ENCODE measurements at regions not wholly inside any gene's neighbourhood (a gene's known extent, or its start where the extent isn't known, plus 50 kb on each side); places are given as distances from the start of the nearest gene placed in this dataset.

DNA sequence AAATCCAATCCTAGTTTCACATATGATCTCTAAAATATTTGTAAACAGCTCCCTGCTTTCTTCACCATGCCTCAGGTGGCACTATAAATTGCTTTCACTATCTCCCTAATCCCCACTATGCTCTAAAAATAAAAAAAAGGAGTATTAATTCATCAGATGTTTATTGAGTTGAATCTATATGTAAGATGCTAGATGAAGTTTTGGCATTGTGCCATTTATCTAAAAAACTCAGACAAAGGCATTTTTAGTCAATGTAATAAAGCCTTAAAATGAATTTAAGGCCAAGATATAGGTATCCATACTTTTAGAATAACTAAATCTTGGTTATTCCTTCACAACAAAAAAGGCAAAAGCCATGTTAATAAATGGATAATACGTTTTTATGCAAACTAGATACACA is 373.9 kb downstream of the ETS1 start:
- no peak for DNase-seq

DNA sequence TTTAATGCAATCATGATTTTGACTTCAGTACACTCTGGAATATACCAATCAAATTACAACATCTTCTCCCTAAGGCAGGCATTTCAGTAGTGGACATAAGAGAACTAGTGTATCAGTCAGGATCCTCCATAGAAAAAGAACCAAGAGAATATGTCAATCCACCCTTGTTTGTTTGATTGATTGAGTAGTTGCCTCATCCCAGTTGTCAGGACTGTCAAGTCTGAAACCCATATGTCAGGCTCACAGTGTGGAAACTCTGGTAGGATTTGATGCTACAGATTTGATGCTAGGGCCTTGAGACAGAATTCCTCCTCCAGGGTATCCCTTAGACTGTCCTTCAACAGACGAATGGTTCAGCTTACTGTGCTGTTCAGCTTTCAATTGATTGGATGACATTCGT is 375.0 kb downstream of the ETS1 start:
- no peak for DNase-seq

DNA sequence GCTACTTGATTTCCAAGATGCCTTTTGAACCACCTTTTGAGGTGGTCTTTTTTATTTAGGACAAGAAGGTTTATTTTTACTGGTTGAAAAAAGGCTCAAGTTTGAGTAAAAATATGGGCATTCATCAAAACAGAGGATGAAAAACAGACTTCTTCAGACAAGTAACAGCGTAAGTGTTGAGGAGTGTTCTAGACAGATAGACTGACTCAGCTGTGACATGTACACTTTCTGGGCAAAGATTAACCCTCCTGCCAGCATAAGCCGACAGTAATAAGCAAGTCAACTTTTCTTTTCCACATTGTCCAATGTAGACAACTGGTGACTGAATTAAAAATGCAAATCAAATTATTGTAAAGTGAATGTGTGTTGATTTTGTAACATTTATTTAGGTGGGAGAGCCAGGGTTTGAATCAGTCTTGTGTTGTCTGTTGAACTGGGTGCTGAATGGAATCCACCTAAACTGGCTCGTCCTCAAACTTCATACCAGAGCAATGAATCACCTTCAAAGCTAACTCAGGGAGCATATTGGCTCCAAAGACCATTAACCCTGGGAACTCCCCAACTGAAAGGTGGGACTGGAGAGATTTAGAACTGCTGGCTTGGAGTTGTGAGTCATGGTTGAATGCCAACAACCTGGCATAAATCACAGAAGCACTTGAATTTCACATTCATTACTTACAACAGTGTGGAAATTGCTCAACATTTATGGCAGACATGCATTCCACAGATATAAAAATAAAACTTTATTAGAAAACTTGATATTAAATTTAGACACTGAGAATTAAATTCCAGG is 377.0 kb downstream of the ETS1 start:
- DNase-seq = no peak

DNA sequence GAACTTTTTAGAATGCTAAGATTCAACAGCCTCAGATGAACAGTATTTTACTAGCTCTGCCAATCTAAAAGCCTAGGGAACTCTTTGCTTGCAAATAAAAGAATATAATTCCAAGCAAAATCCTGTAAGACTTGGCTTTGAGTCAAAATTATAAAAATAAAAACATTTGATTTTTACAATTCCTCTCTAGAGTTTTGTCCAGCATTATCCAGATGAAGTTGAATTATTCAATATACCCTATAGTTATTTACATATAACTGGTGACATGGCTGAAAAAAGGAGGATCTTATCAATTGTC is 378.3 kb downstream of the ETS1 start:
- DNase-seq = no peak

DNA sequence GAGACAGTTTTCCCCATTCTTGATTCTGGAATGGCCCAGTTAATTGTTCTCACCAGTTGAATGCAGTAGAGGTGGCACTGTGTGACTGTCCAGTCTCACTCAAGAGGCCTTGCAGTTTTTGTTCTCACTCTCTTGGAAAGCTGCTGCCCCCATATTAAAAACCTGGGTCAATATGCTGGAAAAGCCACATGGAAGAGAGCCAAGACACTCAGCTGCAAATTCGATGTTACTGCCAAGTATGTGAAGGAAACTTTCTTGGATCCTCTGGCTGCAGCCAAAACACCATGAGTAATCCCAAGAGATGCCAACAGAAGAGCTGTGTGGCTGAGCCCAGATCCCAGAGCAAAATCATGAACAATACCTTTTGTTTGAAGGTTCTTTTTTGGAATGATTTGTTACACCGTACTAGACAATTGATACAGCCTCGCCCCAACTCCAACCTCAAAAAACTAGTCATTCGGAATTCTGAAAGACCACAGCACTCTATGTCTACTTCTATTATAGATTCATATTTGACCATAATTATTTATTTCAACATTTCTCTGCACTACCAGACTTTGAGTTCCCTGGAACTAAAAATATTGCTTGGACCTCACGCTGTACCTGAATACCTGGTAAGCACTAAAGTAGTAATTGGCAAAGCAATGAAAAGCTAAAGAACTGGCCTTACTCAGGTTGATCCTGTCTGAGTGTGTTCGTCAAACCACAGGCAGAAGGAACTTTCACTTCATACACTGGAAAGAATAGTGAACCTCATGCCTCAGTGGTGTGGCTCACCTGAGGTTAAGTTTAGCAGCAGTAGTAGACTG is 378.8 kb downstream of the ETS1 start:
- DNase-seq = no peak

DNA sequence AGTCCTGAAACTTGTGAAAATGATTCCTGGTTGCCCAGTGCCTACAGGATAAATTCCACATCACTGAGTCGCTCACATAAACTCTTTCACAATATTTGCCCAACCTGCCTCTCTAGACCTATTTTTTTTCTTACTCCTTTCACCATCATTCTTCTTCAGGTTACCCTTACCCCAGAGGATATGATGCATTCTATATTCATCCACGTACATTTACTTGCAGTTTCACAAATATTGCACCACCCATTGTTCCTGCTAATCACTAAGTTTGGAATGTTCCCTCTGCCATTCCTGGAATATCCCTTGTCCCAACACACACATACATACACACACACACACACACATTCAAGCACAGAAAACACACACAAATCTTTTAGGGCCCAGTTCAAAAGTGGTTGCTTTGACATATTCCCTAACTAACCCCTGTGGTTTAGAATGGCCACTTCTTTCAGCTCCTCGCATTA is 379.5 kb downstream of the ETS1 start:
- no peak for DNase-seq

DNA sequence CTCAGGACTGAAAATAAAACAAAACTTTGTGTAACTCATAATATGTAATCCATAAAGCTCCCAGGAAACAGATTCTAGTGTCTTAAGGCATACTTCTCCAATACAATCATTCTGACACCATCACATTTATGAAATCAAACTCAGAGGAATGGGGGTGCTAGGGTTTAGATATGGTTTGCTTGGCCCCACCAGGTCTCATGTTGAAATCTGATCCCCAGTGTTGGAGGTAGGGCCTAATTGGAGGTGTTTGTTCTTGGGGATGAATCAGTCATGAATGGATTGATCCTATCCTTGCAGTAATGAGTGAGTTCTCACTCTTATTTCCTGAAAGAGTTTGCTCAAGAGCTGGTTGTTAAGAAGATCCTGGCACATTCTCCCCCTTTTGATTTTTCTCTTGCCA is 380.9 kb downstream of the ETS1 start:
- DNase-seq = no peak

DNA sequence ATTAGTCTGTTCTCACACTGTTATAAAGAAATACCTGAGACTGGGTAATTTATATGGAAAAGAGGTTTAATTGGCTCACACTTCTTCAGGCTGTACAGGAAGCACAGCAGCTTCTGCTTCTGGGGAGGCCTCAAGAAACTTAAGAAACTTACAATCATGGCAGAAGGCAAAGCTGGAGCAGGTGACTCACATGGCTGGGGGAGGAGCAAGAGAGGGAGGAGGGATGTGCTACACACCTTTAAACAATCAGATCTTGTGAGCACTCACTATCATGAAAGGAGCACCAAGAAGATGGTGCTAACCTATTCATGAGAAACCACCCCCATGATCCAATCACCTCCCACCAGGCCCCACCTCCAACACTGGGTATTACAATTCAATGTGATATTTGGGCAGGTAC is 381.6 kb downstream of the ETS1 start:
- DNase-seq = no peak

DNA sequence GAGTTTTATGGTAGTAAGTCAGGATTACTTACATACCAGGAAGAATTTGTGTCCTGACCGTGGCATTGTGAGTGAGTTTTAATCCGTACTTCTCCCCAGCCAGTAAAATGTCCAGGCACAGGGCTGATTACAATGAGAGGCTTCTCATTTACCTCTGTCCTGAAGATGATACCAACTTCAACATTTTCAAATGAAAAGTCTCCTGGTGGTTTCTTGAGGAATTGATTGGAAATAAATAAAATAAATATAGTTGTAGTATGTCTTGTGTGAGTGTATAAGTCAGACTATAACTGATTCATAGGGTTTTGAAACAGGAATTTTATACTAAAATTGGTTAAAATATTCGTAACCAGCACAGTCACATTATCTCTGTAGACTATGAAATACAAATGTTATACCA is 382.5 kb downstream of the ETS1 start:
- DNase-seq = no peak

DNA sequence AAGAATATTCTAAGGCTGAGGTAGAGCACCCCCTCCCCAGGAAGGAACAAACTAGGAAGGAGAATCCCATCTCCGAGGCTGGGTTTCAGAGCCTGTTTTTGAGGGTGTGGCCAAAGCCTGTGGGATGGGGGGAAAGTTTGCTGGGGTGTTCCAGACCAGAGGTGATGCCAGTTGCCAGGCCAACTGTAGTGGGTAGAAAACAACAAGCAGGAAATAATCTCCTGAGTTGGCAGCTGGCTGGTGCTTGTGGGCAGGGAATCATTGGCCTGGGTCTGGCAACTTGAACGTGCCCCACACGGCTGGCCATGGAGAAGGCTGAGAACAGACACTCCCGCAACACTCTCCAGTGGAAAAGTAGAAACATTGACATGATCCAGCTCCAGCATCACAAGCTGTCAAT is 385.6 kb downstream of the ETS1 start:
- no peak for DNase-seq

DNA sequence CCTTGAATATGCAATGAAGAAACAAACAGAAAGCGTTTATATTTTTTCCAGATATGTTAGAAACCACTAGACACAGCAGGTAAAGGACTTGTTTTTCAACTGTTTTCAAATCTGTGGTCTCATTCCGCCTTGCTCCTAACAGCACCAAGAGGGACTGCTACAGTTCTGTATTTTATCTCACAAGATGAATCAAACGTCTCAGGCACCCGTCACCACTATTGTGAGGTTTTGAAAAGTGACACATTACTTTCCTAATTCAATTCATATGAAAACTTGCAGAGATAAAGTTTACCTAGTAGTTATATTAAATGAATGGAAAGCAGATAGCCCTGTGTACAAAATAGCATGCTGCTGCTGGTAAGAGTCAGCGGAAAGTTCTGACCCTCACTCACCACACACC is 386.3 kb downstream of the ETS1 start:
- no peak for DNase-seq

DNA sequence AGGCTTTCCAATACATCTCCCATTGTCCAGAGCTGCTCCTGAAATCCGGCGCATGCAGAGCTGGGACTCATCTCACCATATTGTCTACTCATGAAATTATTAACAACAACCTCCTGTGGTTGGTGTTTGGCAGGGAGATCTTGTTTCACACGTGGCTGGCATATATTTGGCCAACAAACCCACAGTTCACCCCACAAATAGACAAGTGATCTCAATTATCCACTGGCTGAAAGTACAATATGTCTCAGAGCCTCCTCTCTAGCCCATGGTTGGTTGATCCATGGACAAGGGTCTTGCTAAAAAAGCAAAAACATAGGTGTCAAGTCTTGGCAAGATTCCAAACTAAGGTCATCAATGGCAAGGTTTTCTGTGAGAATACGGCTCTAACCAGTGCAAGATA is 386.9 kb downstream of the ETS1 start:
- no peak for DNase-seq

DNA sequence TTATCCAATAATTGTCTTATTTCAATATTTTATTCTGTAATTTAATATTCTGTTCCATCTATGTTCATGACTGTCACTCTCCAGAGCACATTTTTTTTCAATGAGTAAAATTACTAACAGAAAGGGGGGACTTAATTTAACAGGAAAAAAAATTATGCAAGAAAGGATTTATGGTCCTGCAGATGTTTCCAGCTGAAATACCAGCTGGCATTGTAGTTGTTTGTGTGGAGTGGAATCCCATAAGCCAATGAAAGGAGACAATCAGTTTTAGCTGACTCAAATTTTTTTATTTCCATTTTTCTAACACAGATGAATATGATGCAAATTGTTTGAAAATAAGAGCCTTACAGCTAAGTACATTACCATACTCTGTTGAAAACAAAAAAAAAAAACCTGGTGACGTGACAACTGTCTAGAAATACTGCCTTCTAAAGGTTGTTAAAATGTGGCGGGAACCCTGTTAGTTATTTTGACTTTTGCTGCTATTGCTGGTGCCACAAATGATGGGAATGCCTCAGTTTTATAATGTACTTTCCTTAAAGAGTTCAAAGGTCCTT is 389.1 kb downstream of the ETS1 start:
- no peak for DNase-seq

DNA sequence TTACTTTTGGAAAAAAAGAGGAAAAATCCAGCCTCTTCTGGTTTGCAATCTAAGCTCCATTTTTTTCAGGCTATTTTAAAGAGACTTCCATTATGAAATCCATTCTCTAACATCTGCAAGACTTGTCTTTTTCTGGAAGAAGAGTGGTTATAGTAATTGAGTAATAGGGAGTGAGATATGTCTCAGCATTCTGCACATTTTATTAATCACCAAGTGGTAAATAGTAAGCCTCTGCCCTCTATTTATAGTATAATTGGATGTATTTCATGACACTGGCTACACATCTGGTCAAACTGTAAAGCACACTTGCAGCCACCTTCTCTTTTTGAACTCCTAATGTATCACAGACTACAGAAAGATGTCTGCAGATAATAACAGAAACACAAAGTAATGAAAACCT is 391.1 kb downstream of the ETS1 start:
- no peak for DNase-seq

DNA sequence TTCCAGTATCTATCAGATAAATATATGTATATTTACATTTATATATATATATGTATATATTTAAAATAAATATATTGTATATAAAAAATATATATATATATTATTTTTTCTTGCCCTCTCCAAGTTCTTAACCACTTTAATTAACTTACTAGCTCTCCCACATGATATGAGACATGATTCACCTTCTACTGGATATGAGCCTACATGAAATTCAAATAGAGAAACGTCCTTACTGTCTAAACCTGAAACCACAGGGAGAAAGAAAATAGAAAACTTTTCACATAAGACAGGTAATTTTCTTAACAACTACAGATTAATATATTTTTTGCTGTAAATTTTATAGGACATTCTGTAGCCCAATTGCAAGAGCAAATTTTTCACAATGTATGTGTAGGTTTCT is 391.6 kb downstream of the ETS1 start:
- DNase-seq = no peak

DNA sequence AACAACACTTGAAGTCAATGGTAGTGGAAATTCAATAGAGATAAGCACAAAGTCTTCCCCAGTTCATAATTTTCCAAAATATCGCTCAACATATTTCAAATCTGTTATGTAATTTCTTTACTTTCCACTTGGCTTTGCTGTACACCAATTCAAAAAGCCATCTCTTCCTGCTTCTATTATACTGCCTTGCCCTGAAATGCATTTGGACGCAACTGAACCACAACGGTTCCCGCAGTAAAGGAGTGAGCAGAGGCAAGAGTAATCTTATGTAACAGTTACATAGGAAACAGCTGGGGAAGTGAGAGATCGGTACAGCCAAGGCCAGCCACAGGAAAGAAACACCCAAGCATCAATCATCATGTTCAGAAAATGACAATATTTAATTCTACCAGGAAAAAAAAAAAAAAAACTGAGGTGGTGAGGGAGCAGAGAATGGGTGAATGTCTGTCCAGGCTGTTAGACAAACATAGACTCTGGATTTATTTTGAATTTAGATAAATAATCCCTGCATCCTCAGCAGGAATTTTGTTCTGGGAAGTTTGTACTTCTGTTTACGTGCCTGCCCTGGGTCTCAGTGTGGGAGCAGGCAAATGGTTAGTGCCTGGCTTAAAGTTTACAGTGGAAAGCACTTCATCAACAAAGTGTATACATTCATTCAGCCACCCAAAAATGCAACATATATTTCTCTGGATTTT is 392.2 kb downstream of the ETS1 start:
- peak; percentile 88 for DNase-seq

DNA sequence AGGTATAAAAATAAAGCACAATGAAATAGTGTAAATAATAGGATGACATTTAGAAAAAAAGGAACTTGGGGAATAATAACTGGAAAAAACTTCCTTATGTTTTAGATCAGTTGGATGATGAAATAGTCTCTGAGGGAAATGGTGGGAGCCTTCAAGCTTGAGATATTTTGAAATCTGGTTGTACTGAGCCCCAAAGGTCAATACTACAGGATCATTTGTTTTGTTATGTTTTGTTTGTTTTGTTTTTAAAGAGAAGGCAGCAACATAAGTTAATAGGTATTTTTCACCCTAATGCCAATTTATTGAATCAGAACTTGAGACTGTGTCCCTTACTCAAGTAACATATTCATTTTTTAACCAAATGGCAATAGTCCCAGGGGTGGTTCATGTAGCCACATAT is 393.1 kb downstream of the ETS1 start:
- no peak for DNase-seq

DNA sequence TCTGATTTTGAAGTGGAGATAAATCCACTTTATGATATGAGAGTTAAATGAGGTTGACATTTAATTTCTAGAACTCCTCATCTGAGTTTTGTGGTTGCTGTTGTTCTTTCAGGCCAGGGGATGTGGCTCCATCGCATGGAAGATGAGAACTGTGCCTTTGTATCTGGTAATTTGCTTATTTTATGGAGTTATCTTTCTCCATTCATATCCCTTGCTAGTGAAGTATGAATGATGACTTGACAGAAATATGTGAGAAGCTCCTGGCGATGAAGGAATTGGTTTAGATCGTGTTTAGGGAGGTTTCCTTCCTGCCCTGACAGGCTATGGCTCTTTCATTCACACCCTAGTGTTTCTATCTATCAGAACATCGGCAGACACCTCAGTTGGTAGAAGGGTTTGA is 393.7 kb downstream of the ETS1 start:
- no peak for DNase-seq

DNA sequence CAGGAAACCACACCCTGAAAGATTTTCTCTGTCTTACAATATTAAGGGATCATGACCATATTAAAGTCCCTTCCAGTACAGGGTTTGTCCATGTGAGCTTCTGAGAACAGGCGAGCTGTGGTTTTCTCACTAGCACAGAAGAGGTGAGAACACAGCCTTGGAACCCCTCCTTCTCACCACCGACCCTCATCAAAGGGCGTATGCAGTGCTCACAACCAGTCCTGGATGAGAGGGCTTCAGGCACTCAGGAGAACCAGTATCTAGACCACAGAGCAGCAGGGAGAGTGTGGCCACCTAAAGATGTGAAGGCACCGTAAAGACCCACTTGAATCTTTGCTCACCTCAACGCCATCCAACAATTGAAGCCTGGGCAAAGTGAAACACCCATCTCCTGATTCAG is 397.0 kb downstream of the ETS1 start:
- DNase-seq = no peak

DNA sequence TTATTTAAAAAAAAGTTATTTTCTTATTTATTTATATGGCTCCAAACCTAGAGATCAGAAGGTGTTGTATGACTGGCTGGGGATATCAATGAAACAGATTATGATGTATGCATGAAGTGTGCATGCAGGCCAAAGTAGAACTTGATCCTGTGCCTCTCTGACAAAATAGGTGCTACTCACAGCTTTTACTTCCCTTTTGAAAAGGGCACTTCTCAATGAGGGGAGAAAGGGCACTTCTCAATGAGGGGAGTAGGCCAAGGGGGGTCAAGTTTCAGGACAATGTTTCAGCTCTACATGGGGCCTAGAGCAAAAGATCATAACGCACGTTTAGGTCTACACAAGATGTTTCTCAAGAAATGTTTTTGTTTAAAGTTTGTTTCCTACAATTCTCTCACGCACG is 397.5 kb downstream of the ETS1 start:
- DNase-seq = no peak

DNA sequence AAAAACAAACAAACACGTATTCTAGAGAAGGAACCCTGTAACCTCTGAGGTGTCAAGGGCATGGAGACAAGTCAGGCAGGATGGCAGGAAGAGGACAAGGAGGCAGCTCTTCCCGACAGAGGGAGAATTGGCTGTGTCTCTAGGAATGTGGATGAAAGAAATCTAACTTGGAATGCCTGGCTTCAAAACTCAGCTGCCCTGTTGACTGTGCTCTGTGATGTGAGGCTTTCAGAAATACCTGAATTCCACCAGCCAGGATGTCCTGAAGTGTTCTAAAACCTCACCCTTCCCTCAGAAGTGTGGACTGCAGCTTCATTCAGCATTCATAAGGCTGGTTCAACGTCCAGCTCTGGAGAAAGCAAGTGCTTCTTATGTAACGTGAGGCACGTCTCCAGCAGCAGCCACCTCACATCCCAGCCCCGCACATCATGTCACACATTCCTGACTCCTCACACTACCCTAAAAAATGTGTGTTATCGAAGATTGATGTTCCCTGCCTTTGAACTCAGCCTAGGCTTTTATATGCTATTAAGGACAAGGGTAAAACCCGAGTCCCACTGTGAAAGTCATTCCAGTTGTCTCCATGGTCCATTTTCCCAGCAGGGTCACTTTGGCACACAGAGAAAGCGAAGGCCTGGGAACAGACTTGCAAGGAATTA is 398.9 kb downstream of the ETS1 start:
- DNase-seq = no peak

DNA sequence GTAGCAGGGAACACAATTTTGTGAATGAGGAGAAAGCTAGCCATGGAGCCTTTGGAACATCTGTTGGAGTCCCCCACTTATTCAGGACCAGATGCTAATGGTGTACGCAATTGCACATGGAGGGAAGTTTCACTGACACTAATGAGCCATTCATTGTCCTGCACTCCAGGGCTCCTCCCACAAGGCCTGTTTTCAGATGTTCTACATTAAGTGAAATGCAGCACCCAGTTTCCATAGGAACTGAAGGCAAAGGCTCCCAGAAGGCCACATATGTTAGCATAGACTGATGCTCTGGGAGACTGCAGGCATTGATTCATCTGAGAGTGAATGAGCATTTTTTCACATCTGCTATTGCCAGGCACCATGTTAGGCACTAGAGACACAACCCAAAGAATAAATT is 399.5 kb downstream of the ETS1 start:
- DNase-seq = no peak

DNA sequence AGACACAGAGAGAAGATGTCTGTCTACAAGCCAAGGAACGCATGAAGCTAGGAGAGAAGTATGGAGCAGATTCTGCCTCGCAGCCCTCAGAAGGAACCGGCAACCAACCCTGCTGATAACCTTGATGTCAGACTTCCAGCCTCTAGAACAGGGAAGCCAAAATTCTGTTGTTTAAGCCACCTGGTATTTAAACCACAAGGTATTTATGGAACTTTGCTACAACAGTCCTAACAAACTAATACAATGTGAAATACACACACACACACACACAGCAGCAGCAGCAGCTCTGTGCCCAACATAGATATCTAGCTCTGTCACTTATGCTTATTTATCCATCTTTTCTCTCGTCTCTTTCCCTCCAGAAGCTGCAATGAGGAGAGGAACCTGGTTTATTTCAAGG is 400.0 kb downstream of the ETS1 start:
- no peak for DNase-seq
